ENCODE measurements at regions not wholly inside any gene's neighbourhood (a gene's known extent, or its start where the extent isn't known, plus 50 kb on each side); places are given as distances from the start of the nearest gene placed in this dataset.

- Histone ChIP-seq H4K5ac (ENCODE audit: low read length) (no peak overlapping the region), H2AK5ac (ENCODE audit: low read length) (no peak overlapping the region), H3K27me3 (ENCODE audit: insufficient read depth, low read length, poor library complexity) (no peaks in the 10 kb centered on the region), H3K4me3 (ENCODE audit: low read length) (no peak overlapping the region), H3K9ac (ENCODE audit: low read length) (no peak overlapping the region), H4K8ac (ENCODE audit: low read depth, low read length) (no peak overlapping the region), H3K79me1 (ENCODE audit: low read length) (no peaks in the 10 kb centered on the region), H2BK5ac (ENCODE audit: low read length) (no peak overlapping the region), H3K4ac (ENCODE audit: low read depth, low read length) (no peak overlapping the region), H3K36me3 (ENCODE audit: control insufficient read depth, insufficient read depth, low read length) (no peaks in the 10 kb centered on the region), H3K4me2 (ENCODE audit: low read length) (no peak overlapping the region), H3K27ac (ENCODE audit: low read depth, low read length) (no peak overlapping the region), H2BK15ac (replicated peaks; ENCODE audit: low read depth) (no peak overlapping the region), H3K18ac (ENCODE audit: low read length) (no peak overlapping the region), H3K56ac (ENCODE audit: low read length) (no peak overlapping the region), H2BK120ac (ENCODE audit: low read depth, low read length) (no peak overlapping the region), H3K23ac (ENCODE audit: low read length) (no peak overlapping the region), H3K79me2 (ENCODE audit: control insufficient read depth, insufficient read depth, low read length) (no peaks in the 10 kb centered on the region), H3K4me1 (ENCODE audit: control insufficient read depth, low read depth, low read length) (no peaks in the 10 kb centered on the region)
- DNase-seq = no peak
- no CpG with 5 or more reads among the region's 3 CpGs for WGBS (ENCODE audit: extremely low coverage, insufficient coverage, low lambda C conversion rate)
These were observed 54.0 kb downstream of the C11orf91 start for GRCh38 chr11:33646629-33647028.

- Histone ChIP-seq H3K18ac (ENCODE audit: low read length) (no peak overlapping the region), H4K5ac (ENCODE audit: low read length) (no peak overlapping the region), H3K56ac (ENCODE audit: low read length) (no peak overlapping the region), H2BK5ac (ENCODE audit: low read length) (no peak overlapping the region), H3K9ac (ENCODE audit: low read length) (no peak overlapping the region), H3K23ac (ENCODE audit: low read length) (no peak overlapping the region), H3K4me1 (ENCODE audit: control insufficient read depth, low read depth, low read length) (no peaks in the 10 kb centered on the region), H3K27ac (ENCODE audit: low read depth, low read length) (no peak overlapping the region), H3K36me3 (ENCODE audit: control insufficient read depth, insufficient read depth, low read length) (no peaks in the 10 kb centered on the region), H3K27me3 (ENCODE audit: insufficient read depth, low read length, poor library complexity) (no peaks in the 10 kb centered on the region), H3K4ac (ENCODE audit: low read depth, low read length) (no peak overlapping the region), H2BK15ac (replicated peaks; ENCODE audit: low read depth) (no peak overlapping the region), H2BK120ac (ENCODE audit: low read depth, low read length) (no peak overlapping the region), H3K79me2 (ENCODE audit: control insufficient read depth, insufficient read depth, low read length) (no peaks in the 10 kb centered on the region), H2AK5ac (ENCODE audit: low read length) (no peak overlapping the region), H3K79me1 (ENCODE audit: low read length) (no peaks in the 10 kb centered on the region), H3K4me3 (ENCODE audit: low read length) (no peak overlapping the region), H4K8ac (ENCODE audit: low read depth, low read length) (no peak overlapping the region), H3K4me2 (ENCODE audit: low read length) (no peak overlapping the region)
- no CpG with 5 or more reads among the region's 4 CpGs for WGBS (ENCODE audit: extremely low coverage, insufficient coverage, low lambda C conversion rate)
- DNase-seq = no peak
These were observed 54.5 kb downstream of the C11orf91 start for GRCh38 chr11:33646168-33646567.

- no peaks in the 10 kb centered on the region for H3K79me2 ChIP-seq (ENCODE audit: control insufficient read depth, insufficient read depth, low read length)
- no peak overlapping the region for H4K5ac ChIP-seq (ENCODE audit: low read length)
- H3K4me2 ChIP-seq (ENCODE audit: low read length) = no peak overlapping the region
- no peaks in the 10 kb centered on the region for H3K4me1 ChIP-seq (ENCODE audit: control insufficient read depth, low read depth, low read length)
- no peak overlapping the region for H4K8ac ChIP-seq (ENCODE audit: low read depth, low read length)
- no peak overlapping the region for H3K27ac ChIP-seq (ENCODE audit: low read depth, low read length)
- H3K27me3 ChIP-seq (ENCODE audit: insufficient read depth, low read length, poor library complexity) = no peaks in the 10 kb centered on the region
- H2BK5ac ChIP-seq (ENCODE audit: low read length) = no peak overlapping the region
- no peak overlapping the region for H3K4ac ChIP-seq (ENCODE audit: low read depth, low read length)
- no peak overlapping the region for H2AK5ac ChIP-seq (ENCODE audit: low read length)
- H2BK120ac ChIP-seq (ENCODE audit: low read depth, low read length) = no peak overlapping the region
- WGBS (ENCODE audit: extremely low coverage, insufficient coverage, low lambda C conversion rate) = no CpG with 5 or more reads among the region's 20 CpGs
- DNase-seq = no peak
- no peaks in the 10 kb centered on the region for H3K36me3 ChIP-seq (ENCODE audit: control insufficient read depth, insufficient read depth, low read length)
- H3K56ac ChIP-seq (ENCODE audit: low read length) = no peak overlapping the region
- H3K23ac ChIP-seq (ENCODE audit: low read length) = no peak overlapping the region
- no peak overlapping the region for H2BK15ac ChIP-seq (replicated peaks; ENCODE audit: low read depth)
- H3K18ac ChIP-seq (ENCODE audit: low read length) = no peak overlapping the region
- H3K79me1 ChIP-seq (ENCODE audit: low read length) = no peaks in the 10 kb centered on the region
- no peak overlapping the region for H3K9ac ChIP-seq (ENCODE audit: low read length)
- H3K4me3 ChIP-seq (ENCODE audit: low read length) = no peak overlapping the region
These were observed 54.9 kb downstream of the C11orf91 start for GRCh38 chr11:33645686-33646085.

DNA sequence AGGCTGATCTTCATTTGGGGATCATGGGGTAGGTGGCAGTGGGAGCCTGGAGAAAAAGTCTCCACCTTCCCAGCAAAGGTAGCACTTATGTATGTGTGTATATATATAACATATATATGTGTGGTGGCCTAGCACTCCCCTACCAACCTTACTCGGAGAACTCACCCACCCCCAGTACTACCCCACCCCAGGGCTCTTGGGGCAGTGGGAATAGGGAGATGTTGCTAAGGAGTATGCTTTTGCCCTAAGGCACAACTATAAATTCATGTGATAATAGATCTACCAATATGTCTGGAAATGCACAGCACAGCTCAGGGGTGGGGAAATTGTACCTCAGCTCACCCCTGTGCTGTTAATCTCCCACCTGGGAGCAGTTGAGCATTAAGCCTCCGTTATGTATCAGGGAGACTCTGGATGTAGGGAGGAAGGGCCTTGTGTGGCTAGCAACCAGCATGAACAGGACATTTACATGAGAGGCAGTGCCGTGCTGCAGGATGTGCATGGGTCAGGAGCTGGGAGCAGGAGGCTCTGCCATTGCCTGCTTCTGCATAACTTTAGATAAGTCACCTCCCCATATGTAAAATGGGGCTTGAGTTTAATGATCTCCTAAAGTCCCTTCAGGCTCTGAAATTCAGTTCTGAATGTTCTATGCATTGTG, 57.3 kb downstream of the C11orf91 start:
- no peaks in the 10 kb centered on the region for H3K79me1 ChIP-seq (ENCODE audit: low read length)
- H3K4ac ChIP-seq (ENCODE audit: low read depth, low read length) = no peak overlapping the region
- H2BK120ac ChIP-seq (ENCODE audit: low read depth, low read length) = no peak overlapping the region
- H4K8ac ChIP-seq (ENCODE audit: low read depth, low read length) = no peak overlapping the region
- H3K36me3 ChIP-seq (ENCODE audit: control insufficient read depth, insufficient read depth, low read length) = no peaks in the 10 kb centered on the region
- WGBS (ENCODE audit: extremely low coverage, insufficient coverage, low lambda C conversion rate) = no CpG with 5 or more reads among the region's 3 CpGs
- H2BK15ac ChIP-seq (replicated peaks; ENCODE audit: low read depth) = no peak overlapping the region
- no peak overlapping the region for H3K4me3 ChIP-seq (ENCODE audit: low read length)
- no peak overlapping the region for H2BK5ac ChIP-seq (ENCODE audit: low read length)
- no peak overlapping the region for H3K4me2 ChIP-seq (ENCODE audit: low read length)
- DNase-seq = no peak
- H3K56ac ChIP-seq (ENCODE audit: low read length) = no peak overlapping the region
- H3K4me1 ChIP-seq (ENCODE audit: control insufficient read depth, low read depth, low read length) = no peaks in the 10 kb centered on the region
- H3K9ac ChIP-seq (ENCODE audit: low read length) = no peak overlapping the region
- H3K79me2 ChIP-seq (ENCODE audit: control insufficient read depth, insufficient read depth, low read length) = no peaks in the 10 kb centered on the region
- no peak overlapping the region for H3K27ac ChIP-seq (ENCODE audit: low read depth, low read length)
- H2AK5ac ChIP-seq (ENCODE audit: low read length) = no peak overlapping the region
- H3K18ac ChIP-seq (ENCODE audit: low read length) = no peak overlapping the region
- no peak overlapping the region for H3K23ac ChIP-seq (ENCODE audit: low read length)
- H4K5ac ChIP-seq (ENCODE audit: low read length) = no peak overlapping the region
- no peaks in the 10 kb centered on the region for H3K27me3 ChIP-seq (ENCODE audit: insufficient read depth, low read length, poor library complexity)

DNA sequence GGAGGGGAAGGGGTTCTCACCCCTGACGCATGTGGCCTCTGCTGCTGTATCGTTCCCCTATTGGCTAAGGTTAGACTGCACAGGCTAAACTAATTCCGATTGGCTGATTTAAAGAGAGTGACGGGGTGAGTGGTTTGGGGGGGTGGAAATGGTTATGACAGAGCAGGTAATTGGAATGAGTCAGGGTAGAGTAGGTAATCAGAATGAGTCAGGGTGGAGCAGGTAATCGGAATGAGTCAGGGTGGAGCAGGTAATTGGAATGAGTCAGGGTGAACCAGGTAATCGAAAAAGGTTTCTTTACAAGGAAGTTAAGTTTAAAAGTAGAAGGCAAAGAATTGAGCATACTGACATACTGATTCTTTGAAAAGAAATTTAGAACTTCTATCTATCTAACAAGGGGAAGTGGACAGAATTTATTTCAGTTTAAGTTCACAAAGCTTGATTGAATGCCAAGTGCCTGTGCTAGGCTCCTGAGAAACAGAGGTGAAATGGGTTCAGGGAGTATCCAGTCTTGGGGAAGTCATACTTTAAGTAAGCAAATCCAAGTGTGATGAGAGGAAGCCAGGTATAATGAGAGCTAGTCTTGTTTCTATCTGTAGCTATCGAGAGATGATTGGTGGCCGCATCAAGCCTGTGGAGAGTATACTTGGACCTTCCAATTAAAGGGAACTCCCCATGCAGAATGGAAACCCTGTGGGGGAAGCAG, 58.0 kb downstream of the C11orf91 start:
- no peak overlapping the region for H2BK15ac ChIP-seq (replicated peaks; ENCODE audit: low read depth)
- H3K27ac ChIP-seq (ENCODE audit: low read depth, low read length) = no peak overlapping the region
- no peak overlapping the region for H4K5ac ChIP-seq (ENCODE audit: low read length)
- no peak overlapping the region for H3K23ac ChIP-seq (ENCODE audit: low read length)
- H3K4ac ChIP-seq (ENCODE audit: low read depth, low read length) = no peak overlapping the region
- H3K36me3 ChIP-seq (ENCODE audit: control insufficient read depth, insufficient read depth, low read length) = no peaks in the 10 kb centered on the region
- WGBS (ENCODE audit: extremely low coverage, insufficient coverage, low lambda C conversion rate) = no CpG with 5 or more reads among the region's 8 CpGs
- no peaks in the 10 kb centered on the region for H3K79me1 ChIP-seq (ENCODE audit: low read length)
- no peak overlapping the region for H2BK120ac ChIP-seq (ENCODE audit: low read depth, low read length)
- no peak overlapping the region for H4K8ac ChIP-seq (ENCODE audit: low read depth, low read length)
- H2BK5ac ChIP-seq (ENCODE audit: low read length) = no peak overlapping the region
- DNase-seq = no peak
- no peak overlapping the region for H3K18ac ChIP-seq (ENCODE audit: low read length)
- no peaks in the 10 kb centered on the region for H3K79me2 ChIP-seq (ENCODE audit: control insufficient read depth, insufficient read depth, low read length)
- H3K56ac ChIP-seq (ENCODE audit: low read length) = no peak overlapping the region
- no peak overlapping the region for H2AK5ac ChIP-seq (ENCODE audit: low read length)
- H3K4me3 ChIP-seq (ENCODE audit: low read length) = no peak overlapping the region
- no peak overlapping the region for H3K9ac ChIP-seq (ENCODE audit: low read length)
- no peaks in the 10 kb centered on the region for H3K4me1 ChIP-seq (ENCODE audit: control insufficient read depth, low read depth, low read length)
- H3K4me2 ChIP-seq (ENCODE audit: low read length) = no peak overlapping the region
- no peaks in the 10 kb centered on the region for H3K27me3 ChIP-seq (ENCODE audit: insufficient read depth, low read length, poor library complexity)
